A673 (cell line): ENCODE measurements at regions not wholly inside any gene's neighbourhood (a gene's known extent, or its start where the extent isn't known, plus 50 kb on each side); places are given as distances from the start of the nearest gene placed in this dataset.

Experiments
- CTCF ChIP-seq: fragments of 300-800, 200-600 bp; sonication (generic); conservative IDR thresholded peaks from 2 replicates; pipeline ENCODE4 v1.5.1; 2017; ENCODE audit warnings: low read depth, mild to moderate bottlenecking, antibody characterized with exemption, low read length, moderate library complexity, mixed read lengths
- EZH2 ChIP-seq: fragments of 200-600 bp; sonication (generic); IDR thresholded peaks from 2 replicates; pipeline ENCODE4 v1.6.1; 2017; ENCODE audit warnings: borderline replicate concordance, low read depth, mild to moderate bottlenecking, mixed read lengths, antibody characterized with exemption, low read length; ENCODE audit not compliant: poor library complexity, severe bottlenecking

- TF ChIP-seq CTCF (no peak), EZH2 (no peak)
Observed at GRCh38 chrX:43527801-43528200, 128.3 kb upstream of the MAOA start.
